ENCODE measurements at regions not wholly inside any gene's neighbourhood (a gene's known extent, or its start where the extent isn't known, plus 50 kb on each side); places are given as distances from the start of the nearest gene placed in this dataset.
"Not testable (repeated sequence)": the region's sequence is repeated elsewhere in the genome, so short reads cannot be mapped to it uniquely, and the experiment has no call there.

GRCh38 chr6:155791186-155791585 is 335.5 kb upstream of the NOX3 start:
- DNase-seq: no peak

- DNase-seq: no peak
Observed at GRCh38 chr6:155787168-155787567, 331.5 kb upstream of the NOX3 start.

- DNase-seq: no peak
Observed at GRCh38 chr6:155786528-155786927, 330.9 kb upstream of the NOX3 start.

- DNase-seq: no peak
Observed at GRCh38 chr6:155782739-155783459, 327.3 kb upstream of the NOX3 start.

- no peak for DNase-seq
Observed at GRCh38 chr6:155782320-155782731, 326.7 kb upstream of the NOX3 start.

- no peak for DNase-seq
Observed at GRCh38 chr6:155779456-155779855, 323.8 kb upstream of the NOX3 start.

GRCh38 chr6:155778336-155778735 is 322.7 kb upstream of the NOX3 start:
- DNase-seq: no peak

GRCh38 chr6:155771822-155772221 is 316.2 kb upstream of the NOX3 start:
- no peak for DNase-seq

- DNase-seq: no peak
Observed at GRCh38 chr6:155770856-155771255, 315.2 kb upstream of the NOX3 start.

GRCh38 chr6:155770313-155770712 is 314.7 kb upstream of the NOX3 start:
- no peak for DNase-seq

GRCh38 chr6:155765275-155766194 is 309.9 kb upstream of the NOX3 start:
- DNase-seq: no peak

GRCh38 chr6:155762649-155763048 is 307.0 kb upstream of the NOX3 start:
- DNase-seq: no peak

- DNase-seq: no peak
Observed at GRCh38 chr6:155755452-155755851, 299.8 kb upstream of the NOX3 start.

GRCh38 chr6:155748778-155749177 is 293.1 kb upstream of the NOX3 start:
- DNase-seq: not testable (repeated sequence)

- DNase-seq: no peak
Observed at GRCh38 chr6:155747491-155747890, 291.9 kb upstream of the NOX3 start.

- no peak for DNase-seq
Observed at GRCh38 chr6:155740781-155741399, 285.3 kb upstream of the NOX3 start.

GRCh38 chr6:155738602-155739105 is 283.0 kb upstream of the NOX3 start:
- DNase-seq: no peak

GRCh38 chr6:155717374-155717773 is 261.7 kb upstream of the NOX3 start:
- DNase-seq: no peak

- DNase-seq: no peak
Observed at GRCh38 chr6:155710704-155711103, 255.1 kb upstream of the NOX3 start.

- DNase-seq: no peak
Observed at GRCh38 chr6:155709262-155709661, 253.6 kb upstream of the NOX3 start.

GRCh38 chr6:155708100-155708499 is 252.5 kb upstream of the NOX3 start:
- no peak for DNase-seq

GRCh38 chr6:155706806-155707205 is 251.2 kb upstream of the NOX3 start:
- DNase-seq: no peak

- no peak for DNase-seq
Observed at GRCh38 chr6:155706341-155706740, 250.7 kb upstream of the NOX3 start.

Measured in NCI-H187 (cell line).